K562 (cell line): ENCODE measurements at regions not wholly inside any gene's neighbourhood (a gene's known extent, or its start where the extent isn't known, plus 50 kb on each side); places are given as distances from the start of the nearest gene placed in this dataset.

Experiments
- ATAC-seq: fragments of 200-7000 bp; cut with Tn5 transposase; 3 replicates; pipeline ENCODE4 v1.9.1; 2020; ENCODE audit warnings: moderate library complexity
- BruUV-seq: library from RNA; stranded (reverse); fragments of 400-500 nt; replicated peaks from 2 replicates; lab custom pipeline; 2021; lab: Mats Ljungman, UMichigan
- CTCF ChIA-PET: fragments of 300-600 bp; formaldehyde crosslinking; extraction: SDS; loops from one replicate; lab custom pipeline; 2021; ENCODE audit warnings: low intra/inter-chr PET ratio; lab: Yijun Ruan, JAX
- POLR2A ChIA-PET: fragments of 300-600, 350-650 bp; sonication (Branson Sonifier 250); formaldehyde crosslinking; extraction: SDS; loops from one replicate; lab custom pipeline; 2021; ENCODE audit warnings: antibody characterized with exemption, inconsistent platforms; lab: Yijun Ruan, JAX
- DNase-seq, 4 experiments: peaks; one replicate each; pipeline versions ENCODE4 v3.0.0 to v3.0.0-alpha.2; 2011 to 2018; ENCODE audit warnings: low spot score in 3 of 4, mixed read lengths in 3 of 4; ENCODE audit errors: extremely low read depth in 1 of 4
- FAIRE-seq: peaks from 2 replicates; lab custom pipeline; 2011; peaks lifted over from hg19 to GRCh38; lab: Jason Lieb, UNC
- H2AFZ ChIP-seq: 2 replicates; pipeline ENCODE4 v1.6.0; 2011; ENCODE audit warnings: low read depth, low read length, control low read depth, inconsistent platforms
- H3K27ac ChIP-seq: fragments of 200-600 bp; 3 replicates; pipeline ENCODE4 v1.8.0; 2011; ENCODE audit warnings: low read depth, mild to moderate bottlenecking, control low read depth, inconsistent platforms, low read length, moderate library complexity, mixed read lengths; ENCODE audit errors: extremely low read depth
- H3K27me3 ChIP-seq, 2 experiments: fragments of 300-600 bp in 1 of 2; 2 replicates in 1 of 2; 3 replicates in 1 of 2; pipeline versions ENCODE4 v1.6.0 to v1.8.0; 2011; ENCODE audit warnings: inconsistent platforms in 2 of 2, low read length in 2 of 2, mild to moderate bottlenecking in 1 of 2, mixed read lengths in 1 of 2, moderate library complexity in 1 of 2; ENCODE audit not compliant: control insufficient read depth in 2 of 2, insufficient read depth in 2 of 2
- H3K36me3 ChIP-seq: fragments of 300-600 bp; 3 replicates; pipeline ENCODE4 v1.8.0; 2011; ENCODE audit warnings: mild to moderate bottlenecking, low read length, inconsistent platforms; ENCODE audit not compliant: control insufficient read depth, insufficient read depth
- H3K4me1 ChIP-seq, 2 experiments: fragments of 200-600 bp in 1 of 2; replicated peaks in 1 of 2; 2 replicates in 1 of 2; 3 replicates in 1 of 2; pipeline versions ENCODE4 v1.5.1 to v1.8.0; 2011; ENCODE audit warnings: inconsistent platforms in 2 of 2, low read length in 2 of 2, mild to moderate bottlenecking in 1 of 2, mixed read lengths in 1 of 2, moderate library complexity in 1 of 2; ENCODE audit not compliant: control insufficient read depth in 2 of 2, insufficient read depth in 2 of 2
- H3K4me2 ChIP-seq: 2 replicates; pipeline ENCODE4 v1.6.1; 2011; ENCODE audit warnings: low read length, control low read depth, inconsistent platforms, mixed read lengths; ENCODE audit not compliant: insufficient read depth
- H3K4me3 ChIP-seq: fragments of 200-600 bp; sonication (generic), shearing (Covaris generic); 2 replicates; pipeline ENCODE4 v1.5.1; 2016; ENCODE audit warnings: control low read depth, inconsistent platforms
- H3K79me2 ChIP-seq: fragments of 200-600 bp; 3 replicates; pipeline ENCODE4 v1.8.0; 2011; ENCODE audit warnings: low read length, inconsistent platforms; ENCODE audit not compliant: control insufficient read depth, insufficient read depth
- H3K9ac ChIP-seq, 2 experiments: 2 replicates each; pipeline versions ENCODE4 v1.6.0 to v1.6.1; 2011; ENCODE audit warnings: low read depth in 2 of 2, low read length in 2 of 2, control low read depth in 1 of 2, inconsistent platforms in 1 of 2, mild to moderate bottlenecking in 1 of 2, mixed read lengths in 1 of 2; ENCODE audit not compliant: insufficient read depth in 1 of 2
- H3K9me1 ChIP-seq: one replicate; pipeline ENCODE4 v1.6.0; 2011; ENCODE audit warnings: inconsistent platforms, mild to moderate bottlenecking, low read length, moderate library complexity; ENCODE audit not compliant: control insufficient read depth, insufficient read depth
- H3K9me3 ChIP-seq: replicated peaks from 2 replicates; pipeline ENCODE4 v1.5.1; 2011; ENCODE audit warnings: low read depth, low read length, inconsistent platforms; ENCODE audit not compliant: control insufficient read depth, insufficient read depth
- H4K20me1 ChIP-seq: replicated peaks from 2 replicates; pipeline ENCODE4 v1.6.1; 2011; ENCODE audit warnings: low read length, inconsistent platforms, mixed read lengths; ENCODE audit not compliant: control insufficient read depth, insufficient read depth
- GTF2F1 ChIP-seq: IDR thresholded peaks from 2 replicates; pipeline ENCODE4 v1.6.1; 2011; ENCODE audit warnings: low read depth, low read length, improper control_type of control experiment
- JUN ChIP-seq, 2 experiments: sonication (generic) in 1 of 2; formaldehyde crosslinking in 1 of 2; IDR thresholded peaks; 2 replicates each; pipeline versions ENCODE4 v1.6.1 to v1.8.0; 2012 to 2022; ENCODE audit warnings: borderline replicate concordance in 2 of 2, mild to moderate bottlenecking in 2 of 2, improper control_type of control experiment in 1 of 2, low read depth in 1 of 2, low read length in 1 of 2, missing genetic modification reagents in 1 of 2
- KAT8 ChIP-seq: fragments of 450-650 bp; IDR thresholded peaks from 2 replicates; pipeline ENCODE4 v1.6.1; 2016; ENCODE audit warnings: low read depth, mild to moderate bottlenecking
- KLF10 ChIP-seq: fragments of 250-450 bp; sonication (Bioruptor Pico); IDR thresholded peaks from 2 replicates; pipeline ENCODE4 v1.6.1; 2021; ENCODE audit warnings: matching md5 sums
- MCM7 ChIP-seq, 2 experiments: fragments of 450-650 bp; IDR thresholded peaks; 2 replicates each; pipeline ENCODE4 v1.6.1; 2016 to 2018
- MECOM ChIP-seq: fragments of 250-450 bp; sonication (Bioruptor Pico); IDR thresholded peaks from 2 replicates; pipeline ENCODE4 v1.8.0; 2022; ENCODE audit warnings: inconsistent platforms
- MIER1 ChIP-seq: fragments of 450-650 bp; IDR thresholded peaks from 2 replicates; pipeline ENCODE4 v1.6.1; 2016; ENCODE audit warnings: antibody characterized with exemption, mild to moderate bottlenecking, low read depth
- MTA2 ChIP-seq: fragments of 450-650 bp; IDR thresholded peaks from 2 replicates; pipeline ENCODE4 v1.6.1; 2016; ENCODE audit warnings: low read depth
- NR2C2 ChIP-seq, 2 experiments: fragments of 200-800 bp in 1 of 2; sonication (Bioruptor generic) in 1 of 2; sonication (generic) in 1 of 2; formaldehyde crosslinking in 1 of 2; IDR thresholded peaks; 2 replicates each; pipeline versions ENCODE4 v1.6.1 to v1.8.0; 2016 to 2022; ENCODE audit warnings: mild to moderate bottlenecking in 1 of 2, missing compliant biosample characterization in 1 of 2, missing genetic modification characterization in 1 of 2, missing genetic modification reagents in 1 of 2
- PHF21A ChIP-seq: fragments of 450-650 bp; IDR thresholded peaks from 2 replicates; pipeline ENCODE4 v1.6.1; 2017; ENCODE audit warnings: low read depth, borderline replicate concordance
- RBM17 ChIP-seq: fragments of 200-400 bp; formaldehyde crosslinking; IDR thresholded peaks from 2 replicates; pipeline ENCODE4 v1.6.1; 2017; ENCODE audit warnings: low read depth, mild to moderate bottlenecking, low read length, borderline replicate concordance
- RNF2 ChIP-seq: sonication (generic); IDR thresholded peaks from 2 replicates; pipeline ENCODE4 v1.6.1; 2016
- SMC3 ChIP-seq: conservative IDR thresholded peaks from 2 replicates; pipeline ENCODE4 v1.6.1; 2011; ENCODE audit warnings: low read depth, low read length, improper control_type of control experiment; ENCODE audit not compliant: insufficient read depth
- YBX1 ChIP-seq: fragments of 450-650 bp; IDR thresholded peaks from 2 replicates; pipeline ENCODE4 v1.7.1; 2016; ENCODE audit warnings: mild to moderate bottlenecking
- WGBS: fragments of 100-300 bp; shearing (Covaris generic); methylation state at CpG from one replicate; pipeline ENCODE4 v1.1.6; 2016; ENCODE audit warnings: low coverage, mixed read lengths; ENCODE audit not compliant: insufficient coverage; ENCODE audit errors: missing lambda C conversion rate; 5-methylcytosine and 5-hydroxymethylcytosine counted together
- in situ Hi-C: fragments of 300-500 bp; cut with MboI; formaldehyde crosslinking; loops from 4 replicates; pipeline ENCODE4 v1.15.0; 2018; ENCODE audit warnings: inconsistent platforms, mixed read lengths
- intact Hi-C: fragments of 100-400 bp; cut with micrococcal nuclease; formaldehyde crosslinking; loops from 2 replicates; pipeline ENCODE4 v1.14.2; 2022
- TF ChIP-seq, protein P1 (sequence below): fragments of 250-450 bp; sonication (Bioruptor Pico); IDR thresholded peaks from 2 replicates; pipeline ENCODE4 v1.8.0; 2022; ENCODE audit warnings: inconsistent platforms
- TF ChIP-seq, protein P2 (sequence below): sonication (generic); formaldehyde crosslinking; IDR thresholded peaks from 2 replicates; pipeline ENCODE4 v1.8.1; 2022; ENCODE audit warnings: missing genetic modification reagents
- TF ChIP-seq, protein P3 (sequence below), 2 experiments: fragments of 250-450 bp in 1 of 2; fragments of 450-650 bp in 1 of 2; sonication (Bioruptor Pico) in 1 of 2; IDR thresholded peaks; 2 replicates each; pipeline versions ENCODE4 v1.6.1 to v1.8.0; 2016 to 2021; ENCODE audit warnings: mild to moderate bottlenecking in 2 of 2, moderate library complexity in 2 of 2, missing compliant biosample characterization in 1 of 2, missing genetic modification characterization in 1 of 2

DNA sequence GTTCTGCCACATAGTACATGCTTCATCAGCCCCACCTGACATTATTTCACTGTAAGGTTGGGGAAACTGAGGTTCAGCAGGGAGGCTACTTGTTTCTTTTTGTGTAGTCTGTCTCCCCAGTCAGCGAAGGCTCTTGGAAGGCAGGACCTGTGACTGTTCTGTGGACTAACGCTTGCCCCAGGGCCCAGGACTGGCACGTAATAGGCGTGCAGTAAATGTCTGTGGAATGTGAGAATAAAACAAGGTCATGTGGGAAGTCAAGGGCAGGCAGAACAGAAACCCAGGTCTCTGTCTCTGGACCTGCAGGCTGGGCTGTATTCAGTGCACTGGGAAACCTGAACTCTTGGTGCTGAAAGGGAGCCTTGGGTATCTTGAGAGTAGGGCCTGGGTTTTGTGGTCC lies 168.7 kb downstream of the RPS24 start:
- DNase-seq: no peak
- no peak overlapping the region for H3K4me2 ChIP-seq
- H3K27ac ChIP-seq: no peak overlapping the region
- intact Hi-C loops (loop anchor here (10.0 kb wide), 2 partner anchors 58 to 158 kb away; no protein-coding TSS in a partner anchor), in situ Hi-C loops (no loop called here)
- H3K36me3 ChIP-seq: no peaks in the 10 kb centered on the region
- CTCF ChIA-PET: no interaction called here
- H3K9me3 ChIP-seq: no peaks in the 10 kb centered on the region
- H3K4me1 ChIP-seq: no peaks in the 10 kb centered on the region
- no peak for ATAC-seq
- no TSS peak for BruUV-seq
- no peaks in the 10 kb centered on the region for H3K79me2 ChIP-seq
- TF ChIP-seq MECOM (CRISPR knock-in tag) (no peak), JUN (IDR thresholded peaks at IDR 0.05; ENCODE audit: borderline replicate concordance, low read depth, low read length) (no peak), JUN (CRISPR knock-in tag; IDR thresholded peaks at IDR 0.05; ENCODE audit: borderline replicate concordance) (no peak), RBM17 (no peak), SMC3 (no peak), MIER1 (no peak), RNF2 (no peak), KLF10 (no peak), MCM7 (IDR thresholded peaks at IDR 0.05) (no peak), KAT8 (no peak), NR2C2 (CRISPR knock-in tag; IDR thresholded peaks at IDR 0.05) (no peak), NR2C2 (tag; IDR thresholded peaks at IDR 0.05) (no peak), MTA2 (no peak), PHF21A (no peak), YBX1 (no peak), GTF2F1 (no peak)
- TF ChIP-seq, protein P1, sequence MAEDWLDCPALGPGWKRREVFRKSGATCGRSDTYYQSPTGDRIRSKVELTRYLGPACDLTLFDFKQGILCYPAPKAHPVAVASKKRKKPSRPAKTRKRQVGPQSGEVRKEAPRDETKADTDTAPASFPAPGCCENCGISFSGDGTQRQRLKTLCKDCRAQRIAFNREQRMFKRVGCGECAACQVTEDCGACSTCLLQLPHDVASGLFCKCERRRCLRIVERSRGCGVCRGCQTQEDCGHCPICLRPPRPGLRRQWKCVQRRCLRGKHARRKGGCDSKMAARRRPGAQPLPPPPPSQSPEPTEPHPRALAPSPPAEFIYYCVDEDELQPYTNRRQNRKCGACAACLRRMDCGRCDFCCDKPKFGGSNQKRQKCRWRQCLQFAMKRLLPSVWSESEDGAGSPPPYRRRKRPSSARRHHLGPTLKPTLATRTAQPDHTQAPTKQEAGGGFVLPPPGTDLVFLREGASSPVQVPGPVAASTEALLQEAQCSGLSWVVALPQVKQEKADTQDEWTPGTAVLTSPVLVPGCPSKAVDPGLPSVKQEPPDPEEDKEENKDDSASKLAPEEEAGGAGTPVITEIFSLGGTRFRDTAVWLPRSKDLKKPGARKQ (CRISPR knock-in tag): no peak
- TF ChIP-seq, protein P2, sequence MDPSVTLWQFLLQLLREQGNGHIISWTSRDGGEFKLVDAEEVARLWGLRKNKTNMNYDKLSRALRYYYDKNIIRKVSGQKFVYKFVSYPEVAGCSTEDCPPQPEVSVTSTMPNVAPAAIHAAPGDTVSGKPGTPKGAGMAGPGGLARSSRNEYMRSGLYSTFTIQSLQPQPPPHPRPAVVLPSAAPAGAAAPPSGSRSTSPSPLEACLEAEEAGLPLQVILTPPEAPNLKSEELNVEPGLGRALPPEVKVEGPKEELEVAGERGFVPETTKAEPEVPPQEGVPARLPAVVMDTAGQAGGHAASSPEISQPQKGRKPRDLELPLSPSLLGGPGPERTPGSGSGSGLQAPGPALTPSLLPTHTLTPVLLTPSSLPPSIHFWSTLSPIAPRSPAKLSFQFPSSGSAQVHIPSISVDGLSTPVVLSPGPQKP (CRISPR knock-in tag): no peak
- TF ChIP-seq, protein P3, sequence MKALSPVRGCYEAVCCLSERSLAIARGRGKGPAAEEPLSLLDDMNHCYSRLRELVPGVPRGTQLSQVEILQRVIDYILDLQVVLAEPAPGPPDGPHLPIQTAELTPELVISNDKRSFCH (CRISPR knock-in tag; IDR thresholded peaks at IDR 0.05): no peak
- TF ChIP-seq, protein P3 (tag; IDR thresholded peaks at IDR 0.05): no peak
- H3K4me3 ChIP-seq: no peak overlapping the region
- peaks cover 0 to 31% of the 10 kb centered on the region in 2 experiments; a peak in 1 of 5 replicates for H3K27me3 ChIP-seq
- no peak overlapping the region for H3K9ac ChIP-seq
- no peak for FAIRE-seq
- no peaks in the 10 kb centered on the region; the same call in 1 of the 2 replicates for H4K20me1 ChIP-seq
- WGBS: 3% methylated on average over 4 of the region's 4 CpGs
- H3K9me1 ChIP-seq: no peaks in the 10 kb centered on the region
- POLR2A ChIA-PET: interaction anchor here (0.6 kb wide), 1 partner anchor 166 kb away, joined by 3 read pairs; no protein-coding TSS in a partner anchor
- no peak overlapping the region for H2AFZ ChIP-seq
